GM10266 (cell line): ENCODE measurements at regions not wholly inside any gene's neighbourhood (a gene's known extent, or its start where the extent isn't known, plus 50 kb on each side); places are given as distances from the start of the nearest gene placed in this dataset.

Experiments
- DNase-seq: peaks from one replicate; pipeline ENCODE4 v3.0.0; 2012; ENCODE audit errors: extremely low spot score
- CTCF ChIP-seq: IDR thresholded peaks from 2 replicates; pipeline ENCODE4 v1.5.1; 2012; ENCODE audit warnings: mild to moderate bottlenecking, low read depth; ENCODE audit not compliant: control insufficient read depth, insufficient read depth; ENCODE audit errors: missing control alignments

- no peak for DNase-seq
- TF ChIP-seq CTCF = no peak
These were observed 181.9 kb downstream of the AKR1D1 start for GRCh38 chr7:138258197-138258559.

- no peak for DNase-seq
- TF ChIP-seq CTCF = no peak
These were observed 183.4 kb downstream of the AKR1D1 start for GRCh38 chr7:138259675-138260074.

- TF ChIP-seq CTCF = no peak
- no peak for DNase-seq
These were observed 191.7 kb downstream of the AKR1D1 start for GRCh38 chr7:138267934-138268333.

- no peak for DNase-seq
- no peak for TF ChIP-seq CTCF
These were observed 183.2 kb upstream of the TRIM24 start for GRCh38 chr7:138276891-138277290.

GRCh38 chr7:138278601-138279000 lies 181.5 kb upstream of the TRIM24 start:
- no peak for TF ChIP-seq CTCF
- no peak for DNase-seq

- no peak for DNase-seq
- no peak for TF ChIP-seq CTCF
These were observed 177.1 kb upstream of the TRIM24 start for GRCh38 chr7:138282997-138283396.

- DNase-seq = no peak
- TF ChIP-seq CTCF = no peak
These were observed 174.9 kb upstream of the TRIM24 start for GRCh38 chr7:138285129-138285528.
